Cardiac fibroblast (primary cell): ENCODE measurements at regions not wholly inside any gene's neighbourhood (a gene's known extent, or its start where the extent isn't known, plus 50 kb on each side); places are given as distances from the start of the nearest gene placed in this dataset.
"Not testable (repeated sequence)": the region's sequence is repeated elsewhere in the genome, so short reads cannot be mapped to it uniquely, and the experiment has no call there.

ENCODE experiments used
- DNase-seq, 2 donors: peaks; one replicate each; pipeline versions ENCODE4 v3.0.0 to v3.0.0-alpha.2; 2010; ENCODE audit warnings: low read depth in 2 of 2
- H3K4me3 ChIP-seq, 2 donors: replicated peaks in 1 of 2; 1 replicate in 1 of 2; 2 replicates in 1 of 2; pipeline ENCODE4 v1.5.1; 2011; ENCODE audit warnings: low read depth in 2 of 2, low read length in 2 of 2, mild to moderate bottlenecking in 2 of 2, moderate library complexity in 1 of 2
- CTCF ChIP-seq: IDR thresholded peaks from one replicate; pipeline ENCODE4 v1.5.1; 2011; ENCODE audit warnings: low read depth, mild to moderate bottlenecking, low read length, inconsistent platforms

GRCh38 chr17:70434536-70435490 is 265.5 kb downstream of the KCNJ2 start:
- no peak overlapping the region for H3K4me3 ChIP-seq
- no peak for TF ChIP-seq CTCF
- DNase-seq = no peak

- no peak for TF ChIP-seq CTCF
- DNase-seq = no peak
- no peak overlapping the region for H3K4me3 ChIP-seq
These were observed 268.3 kb downstream of the KCNJ2 start for GRCh38 chr17:70437656-70438055.

- TF ChIP-seq CTCF = no peak
- no peak for DNase-seq
- no peak overlapping the region for H3K4me3 ChIP-seq
These were observed 277.1 kb downstream of the KCNJ2 start for GRCh38 chr17:70446446-70446845.

- no peak for TF ChIP-seq CTCF
- no peak for DNase-seq
- no peak overlapping the region for H3K4me3 ChIP-seq
These were observed 278.3 kb downstream of the KCNJ2 start for GRCh38 chr17:70447588-70447987.

- not testable (repeated sequence) for DNase-seq, H3K4me3 ChIP-seq
These were observed 283.7 kb downstream of the KCNJ2 start for GRCh38 chr17:70453075-70453474.

- DNase-seq = no peak
- no peak for TF ChIP-seq CTCF
- H3K4me3 ChIP-seq = no peak overlapping the region
These were observed 285.0 kb downstream of the KCNJ2 start for GRCh38 chr17:70454377-70454776.

- H3K4me3 ChIP-seq = no peak overlapping the region
- no peak for TF ChIP-seq CTCF
- DNase-seq = no peak
These were observed 285.6 kb downstream of the KCNJ2 start for GRCh38 chr17:70454908-70455307.
